Renal pelvis (tissue), 1 donor: ENCODE measurements at regions not wholly inside any gene's neighbourhood (a gene's known extent, or its start where the extent isn't known, plus 50 kb on each side); places are given as distances from the start of the nearest gene placed in this dataset.
"Not testable (repeated sequence)": the region's sequence is repeated elsewhere in the genome, so short reads cannot be mapped to it uniquely, and the experiment has no call there.

ENCODE experiments used
- DNase-seq: peaks from one replicate; pipeline ENCODE4 v3.0.0-alpha.2; 2013

DNA sequence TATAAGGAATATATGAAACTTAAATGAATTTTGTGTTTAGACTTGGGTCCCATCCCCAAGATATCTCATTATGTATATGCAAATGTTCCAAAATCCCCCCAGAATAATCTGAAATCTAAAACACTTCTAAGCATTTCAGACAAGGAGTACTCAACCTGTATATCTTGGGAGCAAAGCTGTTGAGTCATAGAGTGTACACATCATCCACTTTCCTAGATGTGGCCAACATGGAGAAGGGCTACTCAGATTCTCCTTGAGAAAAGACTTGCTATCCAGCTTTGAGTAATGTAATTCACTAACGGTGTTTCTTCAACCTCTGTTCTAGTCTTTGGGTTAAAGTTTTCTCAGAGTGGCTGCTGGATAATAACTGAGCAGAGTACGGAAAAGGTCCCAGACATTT, 215.5 kb upstream of the POU1F1 start:
- DNase-seq: no peak

DNA sequence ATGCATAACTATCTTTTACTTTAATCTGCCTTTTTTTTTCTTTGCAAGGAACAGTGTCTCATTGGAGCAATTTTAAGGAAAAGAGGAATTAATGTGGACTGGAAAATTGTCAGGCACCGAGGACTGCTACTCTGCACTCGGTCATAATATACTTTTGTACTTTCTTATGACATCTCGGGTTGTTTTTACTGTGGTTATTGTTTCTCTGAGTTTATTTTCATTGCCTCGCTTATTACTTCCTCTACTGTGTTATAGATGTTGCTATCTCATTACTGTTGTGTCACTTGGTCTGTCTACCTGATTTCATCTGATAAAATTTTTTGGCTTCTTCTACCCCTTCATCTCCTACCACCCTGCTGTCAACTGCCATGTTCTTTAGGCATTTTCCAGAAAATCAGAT, 213.5 kb upstream of the POU1F1 start:
- DNase-seq: no peak

DNA sequence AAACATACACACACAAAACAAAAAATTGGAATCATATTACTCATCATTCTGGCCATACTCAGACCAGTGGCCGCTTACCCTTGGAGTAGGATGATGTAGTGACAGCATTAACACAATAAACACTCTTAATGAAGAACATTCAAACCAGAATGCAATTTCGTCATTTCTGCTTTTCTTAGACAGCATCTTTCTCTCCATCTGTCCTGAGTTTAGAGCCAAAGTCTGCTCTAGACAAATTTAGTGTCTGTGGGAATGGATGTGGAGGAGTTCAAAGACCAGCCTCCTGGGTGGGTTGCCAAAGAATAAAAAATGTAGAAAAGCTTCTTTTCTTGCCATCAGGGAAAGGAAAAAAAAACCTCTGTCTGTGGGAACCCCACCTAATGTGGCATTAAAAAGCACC, 212.4 kb upstream of the POU1F1 start:
- DNase-seq: no peak

DNA sequence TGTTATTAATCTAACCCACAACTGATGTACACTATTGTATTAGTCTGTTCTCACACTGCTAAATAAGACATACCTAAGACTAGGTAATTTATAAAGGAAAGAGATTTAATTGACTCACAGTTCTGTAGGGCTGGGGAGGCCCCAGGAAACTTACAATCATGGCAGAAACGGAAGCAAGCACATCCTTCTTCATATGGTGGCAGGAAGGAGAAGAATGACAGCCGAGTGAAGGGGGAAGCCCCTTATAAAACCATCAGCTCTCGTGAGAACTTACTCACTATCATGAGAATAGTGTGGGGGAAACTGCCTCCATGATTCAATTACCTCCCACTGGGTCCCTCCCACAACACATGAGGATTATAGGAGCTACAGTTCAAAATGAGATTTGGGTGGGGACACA, 210.3 kb upstream of the POU1F1 start:
- DNase-seq: not testable (repeated sequence)

DNA sequence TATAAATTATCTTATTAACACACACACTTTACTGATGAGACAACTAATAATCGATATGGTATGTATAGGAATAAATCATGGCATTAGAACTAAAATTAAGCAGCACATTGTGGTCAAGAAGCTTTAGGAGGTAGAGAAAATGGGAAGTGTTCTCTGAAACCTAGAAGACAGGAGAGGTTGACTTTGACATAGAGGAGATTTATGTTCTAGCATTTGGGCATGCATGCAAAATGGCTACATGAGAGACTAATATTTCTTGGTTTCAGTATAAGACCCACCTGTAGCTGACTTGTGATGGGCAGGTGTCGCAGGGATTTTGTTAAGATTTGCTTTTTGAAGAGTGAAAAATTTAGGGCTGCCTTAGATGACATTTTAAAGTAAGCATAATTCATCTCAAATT, 209.7 kb upstream of the POU1F1 start:
- DNase-seq: no peak

DNA sequence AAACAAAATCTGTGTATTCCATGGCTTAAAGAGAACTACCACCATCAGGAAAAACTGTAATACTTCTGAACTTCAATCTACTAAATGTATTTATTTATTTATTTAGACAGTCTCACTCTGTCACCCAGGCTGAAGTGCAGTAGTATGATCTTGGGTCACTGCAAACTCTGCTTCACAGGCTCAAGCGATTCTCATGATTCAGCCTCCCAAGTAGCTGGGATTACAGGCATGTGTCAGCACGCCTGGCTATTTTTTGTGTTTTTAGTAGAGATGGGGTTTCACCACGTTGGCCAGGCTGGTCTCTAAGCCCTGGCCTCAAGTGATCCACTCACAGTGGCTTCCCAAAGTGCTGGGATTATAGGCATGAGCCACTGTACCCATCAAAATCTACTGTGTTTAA, 202.3 kb upstream of the POU1F1 start:
- no peak for DNase-seq

DNA sequence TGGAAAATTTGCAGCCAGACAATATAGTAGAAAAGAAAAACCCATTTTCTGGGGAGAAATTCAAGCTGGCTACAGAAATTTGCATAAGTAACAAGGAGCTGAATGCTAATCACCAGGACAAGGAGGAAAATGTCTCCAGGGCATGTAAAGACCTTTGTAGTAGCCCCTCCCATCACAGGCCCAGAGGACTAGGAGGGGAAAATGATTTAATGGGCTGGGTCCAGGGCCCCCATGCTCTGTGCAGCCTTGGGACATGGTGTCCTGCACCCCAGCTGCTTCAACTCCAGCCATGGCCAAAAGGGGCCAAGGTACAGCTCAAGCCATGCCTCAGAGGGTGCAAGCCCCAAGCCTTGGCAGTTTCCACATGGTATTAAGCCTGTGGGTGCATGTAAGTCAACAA, 197.6 kb upstream of the POU1F1 start:
- DNase-seq: no peak

DNA sequence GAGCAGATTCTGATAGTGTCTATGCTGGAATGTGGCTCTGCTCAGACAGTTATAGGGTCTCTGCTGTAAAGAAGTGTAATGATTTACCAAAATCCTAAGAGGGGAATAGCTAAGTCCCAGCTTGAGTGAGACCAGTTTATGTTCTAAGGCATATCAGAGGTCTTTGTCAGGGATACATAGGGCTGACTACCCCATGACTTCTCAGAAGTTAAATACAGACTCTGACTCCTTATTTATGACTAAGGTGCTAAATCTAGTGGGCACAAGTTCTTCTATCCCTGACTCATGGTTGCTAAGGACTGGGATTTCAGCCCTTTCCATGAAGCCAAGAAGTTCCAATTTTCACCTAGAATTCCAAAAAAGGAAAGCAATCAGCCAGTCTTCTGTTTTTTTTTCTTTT, 192.6 kb upstream of the POU1F1 start:
- no peak for DNase-seq

DNA sequence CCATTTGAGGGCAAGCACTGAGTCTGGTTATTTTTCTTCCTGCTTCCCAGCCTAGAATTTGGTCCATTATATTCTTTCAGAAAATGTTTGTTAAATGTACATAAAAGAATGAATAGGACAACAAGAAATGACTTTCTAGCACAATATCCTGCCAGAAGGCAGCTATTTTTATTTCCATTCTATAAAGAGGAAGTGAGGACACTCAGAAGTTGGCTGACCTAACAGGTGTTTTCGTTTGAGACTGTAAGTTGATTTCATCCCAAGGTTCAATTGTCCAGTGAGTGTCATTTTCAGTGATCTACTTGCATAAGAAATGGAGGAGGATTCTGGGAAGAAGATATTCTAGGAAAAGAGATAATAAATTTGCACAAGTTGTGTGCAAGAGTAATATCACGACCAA, 191.9 kb upstream of the POU1F1 start:
- no peak for DNase-seq

DNA sequence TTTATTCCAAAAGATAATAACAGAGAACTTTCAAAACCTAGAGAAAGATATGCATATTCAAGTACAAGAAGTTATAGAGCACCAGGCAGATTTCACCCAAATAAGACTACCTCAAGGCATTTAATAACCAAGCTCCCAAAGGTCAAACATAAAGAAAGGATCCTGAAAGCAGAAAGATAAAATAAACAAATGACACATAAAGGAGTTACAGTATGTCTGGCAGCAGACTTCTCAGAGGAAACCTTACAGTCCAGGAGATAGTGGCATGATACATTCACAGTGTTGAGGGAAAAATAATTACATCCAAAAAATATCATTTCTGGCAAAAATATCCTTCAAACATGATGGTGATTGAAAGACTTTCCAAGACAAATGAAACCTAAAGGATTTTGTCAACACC, 185.8 kb upstream of the POU1F1 start:
- no peak for DNase-seq

DNA sequence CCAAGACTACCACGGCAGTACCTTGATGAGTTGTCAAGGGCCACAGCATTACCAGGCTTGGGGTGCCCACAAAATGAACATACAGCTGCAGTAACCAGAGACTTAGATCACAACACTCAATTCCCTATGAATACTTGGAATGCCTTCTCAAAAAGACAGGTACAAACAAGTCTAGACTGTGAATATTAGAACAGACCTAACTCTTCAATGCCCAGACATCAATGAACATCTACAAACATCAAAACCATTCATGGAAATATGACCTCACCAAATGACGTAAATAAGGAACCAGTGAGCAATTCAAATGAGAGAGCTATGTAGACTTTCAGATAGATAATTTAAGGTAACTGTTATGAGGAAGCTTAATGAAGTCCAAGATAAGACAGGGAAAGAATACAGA, 185.1 kb upstream of the POU1F1 start:
- no peak for DNase-seq

DNA sequence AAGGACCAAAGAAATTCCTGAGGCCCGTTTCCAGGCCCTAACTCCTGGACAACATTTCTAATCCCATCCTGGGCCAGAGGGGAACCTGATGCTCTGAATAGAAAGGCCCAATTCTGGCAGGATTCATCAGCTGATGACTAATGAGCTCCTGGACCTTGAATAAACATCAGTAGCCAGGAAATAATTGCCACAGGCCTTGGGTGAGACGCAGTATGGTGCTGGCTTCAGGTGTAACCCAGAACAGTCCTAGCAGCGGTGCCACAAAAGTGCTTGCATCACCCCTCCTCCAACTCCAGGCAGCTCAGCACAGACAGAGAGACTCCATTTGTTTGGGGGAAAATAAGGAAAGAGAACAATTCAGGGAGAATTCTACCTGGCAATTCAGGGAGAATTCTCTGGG, 184.7 kb upstream of the POU1F1 start:
- no peak for DNase-seq

DNA sequence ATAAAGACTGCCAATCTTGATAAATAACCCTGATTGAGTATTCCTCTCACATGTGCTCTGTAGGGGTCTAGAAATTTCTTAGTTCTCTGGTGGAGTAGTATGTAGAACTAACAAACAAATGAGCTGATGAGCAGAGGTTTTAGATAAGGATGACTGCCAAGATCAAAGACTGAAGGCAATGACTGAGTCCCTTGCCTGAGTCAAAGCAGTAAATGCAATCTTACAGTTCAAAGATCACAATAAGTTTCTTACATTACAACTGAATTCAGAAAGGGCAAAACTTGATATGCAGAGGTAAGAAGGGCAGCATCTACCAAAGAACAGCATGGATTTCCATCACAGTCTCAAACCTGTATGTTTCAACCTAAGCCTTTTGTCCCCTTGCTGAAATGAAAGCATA, 172.2 kb upstream of the POU1F1 start:
- no peak for DNase-seq

DNA sequence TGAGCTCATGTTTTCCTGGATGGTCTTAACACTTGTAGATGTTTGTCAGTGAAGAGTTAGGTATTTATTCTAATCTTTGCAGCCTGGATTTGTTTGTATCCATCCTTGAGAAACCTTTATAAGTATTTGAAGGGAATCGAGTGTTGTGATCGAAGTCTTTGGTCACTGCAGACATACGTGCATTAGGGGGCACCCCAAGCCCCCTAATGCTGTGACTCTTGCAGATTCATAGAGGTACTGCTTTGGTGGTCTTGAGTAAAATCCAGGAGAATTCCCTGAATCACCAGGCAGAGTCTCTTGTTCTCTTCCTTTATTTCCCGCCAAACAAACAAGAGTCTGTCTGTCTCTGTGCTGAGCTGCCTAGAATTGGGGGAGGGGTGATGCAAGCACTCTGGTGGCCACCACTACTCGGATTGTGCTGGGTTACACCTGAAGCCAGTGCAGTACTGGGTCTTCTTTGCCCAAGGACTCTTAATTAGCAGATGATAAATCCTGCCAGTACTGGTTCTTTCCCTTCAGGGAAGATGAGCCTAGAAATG, 170.5 kb upstream of the POU1F1 start:
- DNase-seq: no peak

DNA sequence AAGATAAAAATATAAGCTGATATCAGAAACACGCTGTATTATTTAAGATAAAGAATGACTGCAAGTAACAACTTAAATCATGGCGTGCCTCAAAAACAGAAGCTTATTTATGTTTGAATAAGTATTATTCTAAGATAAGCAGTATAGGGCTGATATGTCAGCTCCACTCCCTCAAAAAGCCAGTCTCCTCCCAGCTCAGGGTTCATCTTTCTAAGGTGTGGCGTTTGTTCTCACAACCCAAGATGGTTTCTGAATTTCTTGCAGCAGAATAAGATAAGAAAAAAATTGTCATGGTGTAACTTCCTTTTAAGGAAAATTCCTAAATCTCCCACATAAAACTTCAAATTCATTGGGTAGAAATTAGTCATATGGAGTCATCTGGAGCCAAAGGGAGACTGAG, 166.1 kb upstream of the POU1F1 start:
- no peak for DNase-seq

DNA sequence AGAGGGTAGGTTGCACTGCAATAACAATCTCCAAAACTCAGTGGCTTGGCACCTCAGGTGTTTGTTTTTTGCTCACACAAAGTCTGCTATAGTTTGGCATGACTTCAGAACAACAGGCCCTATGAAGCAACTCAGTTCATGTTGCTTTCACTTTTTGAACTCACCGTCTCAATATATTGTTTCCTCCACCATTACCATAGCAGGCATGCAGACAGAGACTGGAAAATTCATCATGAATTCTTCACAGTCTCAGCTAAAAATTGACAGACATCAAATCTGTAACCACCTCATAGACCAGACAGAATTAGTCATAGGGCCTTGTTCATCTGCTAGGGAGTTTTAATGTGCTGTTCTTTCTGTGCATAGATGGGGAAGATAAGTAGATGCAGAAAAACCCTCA, 161.4 kb upstream of the POU1F1 start:
- no peak for DNase-seq

DNA sequence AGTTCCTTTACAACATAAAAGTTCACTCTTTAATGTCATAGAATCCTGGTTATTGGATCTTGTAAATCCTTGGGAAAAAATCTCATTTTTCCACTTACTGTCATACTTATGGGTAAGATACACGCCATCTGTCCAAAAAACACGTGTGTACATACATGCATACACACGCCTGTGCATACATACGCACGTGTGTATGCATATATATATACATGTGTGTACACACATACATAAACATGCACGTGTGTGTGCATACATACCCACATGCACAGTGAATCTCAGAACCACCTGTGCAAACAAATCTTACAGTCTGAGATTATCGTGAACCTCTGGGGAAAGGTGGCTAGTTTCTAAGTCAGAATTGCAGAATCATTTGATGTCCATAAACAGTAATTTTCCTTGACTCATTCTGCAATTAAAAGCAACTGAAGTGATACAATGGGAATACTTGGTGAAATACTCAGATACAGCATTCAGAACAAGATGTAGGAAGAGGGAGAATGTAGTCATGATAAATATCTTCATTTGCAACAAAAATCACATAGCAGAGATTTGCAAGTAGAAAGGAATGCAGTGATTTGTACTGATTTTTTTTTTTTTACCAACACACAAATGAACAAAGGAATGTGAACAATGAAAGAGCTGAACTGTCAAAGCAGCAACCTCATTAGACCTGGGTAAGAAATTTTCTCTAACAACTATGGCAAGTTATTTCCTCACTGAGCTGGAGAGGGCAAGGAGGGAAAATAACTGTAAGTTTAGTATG, 160.6 kb upstream of the POU1F1 start:
- DNase-seq: no peak

DNA sequence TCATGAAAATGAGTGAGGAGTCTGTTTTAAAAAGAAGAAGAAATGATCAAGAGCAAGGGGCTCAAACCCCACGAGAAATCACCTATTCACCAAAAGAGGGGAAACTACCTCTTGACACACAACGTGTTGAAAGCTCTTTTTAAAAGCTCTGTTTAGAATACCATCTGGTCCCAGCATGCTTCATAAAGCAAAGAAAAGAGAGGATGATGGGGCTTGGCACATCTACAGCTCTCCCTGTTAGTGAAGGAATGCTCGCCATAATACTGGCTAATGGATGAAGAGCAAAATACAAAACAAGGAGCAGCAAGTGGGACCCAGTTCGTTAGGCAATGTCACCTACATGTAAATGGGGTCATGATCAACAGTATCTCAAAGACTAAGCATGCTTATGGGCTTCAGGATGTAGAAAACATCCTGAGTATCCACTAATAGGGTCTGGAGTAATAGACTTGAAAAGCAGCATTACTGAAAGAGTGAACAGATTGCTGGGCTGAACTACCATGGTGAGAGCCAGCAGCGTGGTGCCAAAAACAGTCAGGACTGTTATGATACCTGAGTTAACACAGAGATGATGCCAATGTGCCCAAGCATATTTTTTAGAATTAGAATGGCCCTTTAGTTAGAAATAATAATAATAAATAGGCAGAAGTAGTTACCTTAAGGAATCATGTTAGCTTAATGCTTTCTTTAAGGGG, 159.7 kb upstream of the POU1F1 start:
- DNase-seq: no peak

DNA sequence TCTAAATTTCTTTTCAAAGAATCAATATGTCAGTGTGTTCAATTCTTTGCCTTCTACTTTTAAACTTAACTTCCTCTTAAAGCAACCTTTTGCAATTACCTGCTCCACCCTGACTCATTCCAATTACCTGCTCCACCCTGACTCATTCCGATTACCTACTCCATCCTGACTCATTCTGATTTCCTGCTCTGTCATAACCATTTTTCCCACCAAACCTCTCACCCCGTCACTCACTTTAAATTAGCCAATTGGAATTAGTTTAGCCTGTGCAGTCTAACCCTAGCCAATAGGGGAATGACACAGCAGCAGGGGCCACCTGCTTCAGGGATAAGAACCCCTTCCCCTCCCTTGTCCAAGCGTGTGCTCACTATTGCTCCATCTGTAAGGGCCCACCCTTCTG, 157.1 kb upstream of the POU1F1 start:
- DNase-seq: not testable (repeated sequence)

DNA sequence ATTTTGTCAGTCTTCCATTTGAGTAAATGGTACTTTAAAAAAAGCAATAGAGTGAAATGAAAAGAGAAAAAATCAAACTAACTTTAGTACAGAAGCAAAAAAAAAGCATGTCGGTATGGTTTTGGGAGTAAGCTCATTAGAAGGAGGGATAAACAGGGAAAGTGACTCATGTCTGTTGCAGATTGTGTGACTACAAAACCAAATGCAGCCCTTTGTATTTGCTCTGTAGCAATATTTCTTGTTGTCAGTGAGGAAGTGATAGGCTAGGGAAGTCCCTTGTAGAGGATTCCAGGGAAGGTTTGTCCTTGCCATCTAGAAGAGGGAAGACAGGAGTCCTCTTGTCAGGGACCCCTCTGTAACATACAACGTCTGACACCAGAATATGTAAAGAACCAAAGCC, 150.5 kb upstream of the POU1F1 start:
- DNase-seq: no peak

DNA sequence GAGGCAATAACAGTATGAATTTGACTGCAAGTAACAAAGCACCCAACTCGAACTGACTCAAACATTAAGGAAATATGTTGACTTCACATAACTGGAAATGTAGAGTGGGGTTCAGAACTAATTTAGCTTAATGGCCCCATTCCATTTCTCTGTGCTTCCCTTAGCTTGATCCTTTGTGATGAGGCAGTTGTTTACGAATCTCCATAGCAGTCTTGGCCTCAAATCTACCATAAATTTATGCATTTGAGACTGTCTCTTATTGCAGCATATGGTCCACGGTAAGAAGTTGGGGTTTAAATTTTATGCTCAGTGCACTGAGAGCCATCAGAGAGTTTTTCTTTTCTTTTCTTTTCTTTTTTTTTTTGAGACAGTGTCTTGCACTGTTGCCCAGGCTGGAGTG, 148.7 kb upstream of the POU1F1 start:
- no peak for DNase-seq

DNA sequence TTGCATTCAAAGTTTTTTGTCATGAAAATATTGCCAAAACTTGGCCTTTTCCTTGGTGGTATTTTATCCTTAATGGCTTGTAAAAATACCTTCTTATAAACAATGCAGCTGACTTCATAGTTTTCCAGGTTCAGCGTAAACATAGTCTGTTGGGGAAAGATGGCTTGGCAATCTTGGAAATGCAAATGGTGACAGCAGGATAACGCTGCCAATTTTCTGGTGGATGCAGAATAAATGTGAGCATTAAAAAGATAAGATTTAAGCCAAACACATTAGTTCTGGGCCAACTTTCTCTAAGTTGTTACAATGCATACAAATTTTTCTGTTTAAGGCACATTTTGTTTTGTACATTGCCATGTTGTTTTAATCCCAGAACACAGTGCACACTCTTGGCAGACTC, 147.0 kb upstream of the POU1F1 start:
- no peak for DNase-seq

DNA sequence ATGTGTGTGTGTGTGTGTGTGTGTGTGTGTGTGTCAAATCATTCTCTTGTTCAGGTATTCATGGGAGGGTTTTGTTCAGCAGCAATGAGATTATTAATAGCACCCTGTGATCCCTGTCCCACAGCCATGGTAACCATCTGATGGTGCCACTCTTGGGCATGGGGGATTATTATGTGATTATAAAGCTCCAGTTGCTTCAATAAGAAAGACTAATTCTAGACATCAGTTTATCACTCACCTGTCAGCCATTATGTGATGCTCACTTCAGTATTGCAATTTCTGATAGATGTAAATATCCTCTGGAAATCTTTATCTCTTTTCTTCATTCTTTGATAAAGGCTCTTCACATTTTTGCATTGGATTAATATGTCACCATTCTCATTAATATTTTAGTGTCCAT, 145.9 kb upstream of the POU1F1 start:
- DNase-seq: no peak

DNA sequence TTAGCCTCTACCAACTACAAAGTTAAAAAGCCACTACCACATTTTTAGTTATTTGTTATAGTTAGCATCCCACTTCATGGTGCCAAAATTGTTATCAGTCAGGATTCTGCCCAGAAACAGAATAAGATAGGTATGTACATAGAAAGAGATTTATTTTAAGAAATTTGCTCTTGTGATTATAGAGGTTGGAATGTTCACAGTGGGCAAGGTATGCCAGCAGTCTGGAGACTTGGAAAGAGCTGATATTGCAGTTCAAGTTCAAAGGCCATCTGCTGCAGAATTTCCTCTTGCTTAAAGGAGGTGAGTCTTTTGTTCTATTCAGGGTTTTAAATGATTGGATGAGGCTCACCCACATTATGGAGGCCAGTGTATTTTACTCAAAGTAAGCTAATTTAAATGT, 143.8 kb upstream of the POU1F1 start:
- DNase-seq: no peak
